SK-N-SH treated with all-trans-retinoic acid at 6 μM for 48 hours (cell line): ENCODE measurements at regions not wholly inside any gene's neighbourhood (a gene's known extent, or its start where the extent isn't known, plus 50 kb on each side); places are given as distances from the start of the nearest gene placed in this dataset.

Experiments
- ATAC-seq: fragments of 200-7000 bp; cut with Tn5 transposase; 3 replicates; pipeline ENCODE4 v1.9.1; 2020; ENCODE audit warnings: mild to moderate bottlenecking, moderate library complexity
- ARNTL ChIP-seq: fragments of 450-650 bp; formaldehyde crosslinking; IDR thresholded peaks from 2 replicates; pipeline ENCODE4 v1.5.0; 2020; ENCODE audit warnings: low read depth, mild to moderate bottlenecking, moderate library complexity, borderline replicate concordance
- BACH2 ChIP-seq: fragments of 250-450 bp; sonication (Bioruptor Pico); IDR thresholded peaks from 2 replicates; pipeline ENCODE4 v1.9.0; 2021; ENCODE audit warnings: mild to moderate bottlenecking, borderline replicate concordance
- CREB5 ChIP-seq: fragments of 250-450 bp; sonication (Bioruptor Pico); IDR thresholded peaks from 2 replicates; pipeline ENCODE4 v1.5.1; 2020; ENCODE audit warnings: low read depth, mild to moderate bottlenecking, moderate library complexity
- CSDC2 ChIP-seq: fragments of 250-450 bp; sonication (Bioruptor Pico); IDR thresholded peaks from 2 replicates; pipeline ENCODE4 v1.5.0; 2020; ENCODE audit warnings: mild to moderate bottlenecking, moderate library complexity
- CSRNP3 ChIP-seq: fragments of 250-450 bp; sonication (Bioruptor Pico); IDR thresholded peaks from 2 replicates; pipeline ENCODE4 v1.5.1; 2021; ENCODE audit warnings: mild to moderate bottlenecking, moderate library complexity
- ESRRG ChIP-seq: fragments of 250-450 bp; sonication (Bioruptor Pico); IDR thresholded peaks from 2 replicates; pipeline ENCODE4 v1.6.1; 2021; ENCODE audit warnings: mild to moderate bottlenecking
- GLIS3 ChIP-seq: fragments of 250-450 bp; sonication (Bioruptor Pico); IDR thresholded peaks from 2 replicates; pipeline ENCODE4 v1.5.0; 2020; ENCODE audit warnings: mild to moderate bottlenecking, moderate library complexity
- OSR1 ChIP-seq: fragments of 250-450 bp; sonication (Bioruptor Pico); IDR thresholded peaks from 2 replicates; pipeline ENCODE4 v1.8.0; 2022; ENCODE audit warnings: moderate library complexity, mild to moderate bottlenecking, inconsistent platforms
- PATZ1 ChIP-seq: fragments of 250-450 bp; sonication (Bioruptor Pico); IDR thresholded peaks from 2 replicates; pipeline ENCODE4 v1.8.0; 2020; ENCODE audit warnings: mild to moderate bottlenecking, moderate library complexity, borderline replicate concordance
- RARB ChIP-seq: fragments of 250-450 bp; sonication (Bioruptor Pico); IDR thresholded peaks from 2 replicates; pipeline ENCODE4 v1.8.0; 2021; ENCODE audit warnings: mild to moderate bottlenecking, moderate library complexity
- SNAI2 ChIP-seq: fragments of 250-450 bp; sonication (Bioruptor Pico); IDR thresholded peaks from 2 replicates; pipeline ENCODE4 v1.5.0; 2020; ENCODE audit warnings: mild to moderate bottlenecking, moderate library complexity
- TCF4 ChIP-seq: fragments of 250-450 bp; sonication (Bioruptor Pico); IDR thresholded peaks from 2 replicates; pipeline ENCODE4 v1.8.0; 2021; ENCODE audit warnings: mild to moderate bottlenecking, moderate library complexity, borderline replicate concordance
- TSHZ2 ChIP-seq: fragments of 250-450 bp; sonication (Bioruptor Pico); IDR thresholded peaks from 2 replicates; pipeline ENCODE4 v1.5.0; 2020; ENCODE audit warnings: mild to moderate bottlenecking, moderate library complexity
- ZC3H10 ChIP-seq: fragments of 250-450 bp; sonication (Bioruptor Pico); IDR thresholded peaks from 2 replicates; pipeline ENCODE4 v1.5.1; 2021; ENCODE audit warnings: mild to moderate bottlenecking, moderate library complexity
- ZFP3 ChIP-seq: fragments of 250-450 bp; sonication (Bioruptor Pico); IDR thresholded peaks from 2 replicates; pipeline ENCODE4 v1.5.0; 2020; ENCODE audit warnings: mild to moderate bottlenecking, moderate library complexity
- ZFP30 ChIP-seq: fragments of 450-650 bp; formaldehyde crosslinking; IDR thresholded peaks from 2 replicates; pipeline ENCODE4 v1.5.0; 2022; ENCODE audit warnings: mild to moderate bottlenecking, moderate library complexity
- ZNF565 ChIP-seq: fragments of 450-650 bp; formaldehyde crosslinking; conservative IDR thresholded peaks from 2 replicates; pipeline ENCODE4 v1.5.0; 2020; ENCODE audit warnings: low read depth, mild to moderate bottlenecking, moderate library complexity
- ZNF70 ChIP-seq: fragments of 450-650 bp; formaldehyde crosslinking; IDR thresholded peaks from 2 replicates; pipeline ENCODE4 v1.5.0; 2020; ENCODE audit warnings: mild to moderate bottlenecking, moderate library complexity
- ZNF8 ChIP-seq: fragments of 450-650 bp; formaldehyde crosslinking; IDR thresholded peaks from 2 replicates; pipeline ENCODE4 v1.5.0; 2020; ENCODE audit warnings: mild to moderate bottlenecking, moderate library complexity

- TF ChIP-seq CREB5 (CRISPR knock-in tag) (no peak), ZNF8 (no peak), TSHZ2 (CRISPR knock-in tag) (no peak), SNAI2 (CRISPR knock-in tag) (no peak), ZNF565 (CRISPR knock-in tag) (no peak)
Observed at GRCh38 chr3:182384221-182384620, 409.1 kb upstream of the ATP11B start (continued).

GRCh38 chr3:182385356-182385755, 407.9 kb upstream of the ATP11B start:
- no peak for ATAC-seq

More at GRCh38 chr3:182385356-182385755, 407.9 kb upstream of the ATP11B start:
- TF ChIP-seq ZNF565 (CRISPR knock-in tag), result no peak
- no peak for TF ChIP-seq ZC3H10 (CRISPR knock-in tag)
- TF ChIP-seq ESRRG (CRISPR knock-in tag), result no peak
- no peak for TF ChIP-seq ZNF8
- TF ChIP-seq TCF4, result no peak
- TF ChIP-seq GLIS3, result no peak
- no peak for TF ChIP-seq CSDC2 (CRISPR knock-in tag)
- TF ChIP-seq ARNTL (CRISPR knock-in tag), result no peak
- no peak for TF ChIP-seq PATZ1
- no peak for TF ChIP-seq RARB (CRISPR knock-in tag)
- no peak for TF ChIP-seq SNAI2 (CRISPR knock-in tag)
- no peak for TF ChIP-seq BACH2 (CRISPR knock-in tag)
- no peak for TF ChIP-seq OSR1
- no peak for TF ChIP-seq CSRNP3
- no peak for TF ChIP-seq CREB5 (CRISPR knock-in tag)
- no peak for TF ChIP-seq ZFP3 (CRISPR knock-in tag)
- no peak for TF ChIP-seq TSHZ2 (CRISPR knock-in tag)
- TF ChIP-seq ZFP30, result no peak
- no peak for TF ChIP-seq ZNF70 (CRISPR knock-in tag)
